IPS-NIHi7 (cell line): ENCODE measurements at regions not wholly inside any gene's neighbourhood (a gene's known extent, or its start where the extent isn't known, plus 50 kb on each side); places are given as distances from the start of the nearest gene placed in this dataset.

Experiments used
- DNase-seq: peaks from one replicate; pipeline ENCODE4 v3.0.0; 2012; ENCODE audit warnings: mixed read lengths; ENCODE audit errors: extremely low spot score

GRCh38 chr18:45119876-45120275 is 439.2 kb downstream of the SETBP1 start:
- no peak for DNase-seq

- no peak for DNase-seq
These were observed 440.5 kb downstream of the SETBP1 start for GRCh38 chr18:45121146-45121545.

GRCh38 chr18:45122506-45122905 is 441.8 kb downstream of the SETBP1 start:
- no peak for DNase-seq

- DNase-seq = no peak
These were observed 446.7 kb downstream of the SETBP1 start for GRCh38 chr18:45127405-45127804.

GRCh38 chr18:45133276-45133675 is 452.6 kb downstream of the SETBP1 start:
- DNase-seq = no peak

GRCh38 chr18:45136381-45137086 is 455.8 kb downstream of the SETBP1 start:
- no peak for DNase-seq

DNA sequence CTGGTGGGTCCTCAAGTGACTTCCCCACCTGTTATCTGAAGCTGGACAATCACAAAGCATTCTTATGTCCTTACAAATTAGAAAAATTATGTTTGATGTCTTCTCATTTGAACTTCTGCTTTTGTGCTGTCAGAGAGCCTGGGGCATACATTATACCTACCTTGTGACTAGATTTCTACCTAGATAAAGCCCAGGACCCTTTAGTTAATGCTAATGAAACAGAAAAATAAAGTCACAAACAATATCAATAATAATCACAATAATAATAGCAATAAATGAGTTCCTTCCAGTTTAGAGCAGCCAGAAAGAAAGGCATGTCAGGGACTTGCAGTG is 456.4 kb downstream of the SETBP1 start:
- no peak for DNase-seq

GRCh38 chr18:45139478-45139877 is 458.8 kb downstream of the SETBP1 start:
- DNase-seq = no peak

DNA sequence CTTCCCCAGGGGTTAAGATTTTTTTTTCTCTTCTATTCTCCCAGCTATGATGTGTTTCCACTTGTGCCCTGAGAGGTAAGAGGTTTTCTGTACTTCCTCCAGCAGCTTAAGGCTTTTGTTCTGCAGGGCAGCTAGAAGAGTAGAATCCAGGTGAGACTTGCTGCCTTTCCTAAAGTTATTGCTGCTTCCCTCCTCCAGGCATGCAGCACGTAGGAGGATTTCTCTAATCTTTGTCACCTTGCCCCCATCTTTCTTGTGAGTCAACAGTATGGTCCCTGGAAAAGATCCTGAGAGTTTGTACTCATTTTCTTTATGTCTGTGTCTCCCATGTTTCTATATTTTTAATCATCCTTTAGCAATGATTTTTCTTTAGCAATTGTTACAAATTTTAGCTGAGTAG is 462.2 kb downstream of the SETBP1 start:
- no peak for DNase-seq

DNA sequence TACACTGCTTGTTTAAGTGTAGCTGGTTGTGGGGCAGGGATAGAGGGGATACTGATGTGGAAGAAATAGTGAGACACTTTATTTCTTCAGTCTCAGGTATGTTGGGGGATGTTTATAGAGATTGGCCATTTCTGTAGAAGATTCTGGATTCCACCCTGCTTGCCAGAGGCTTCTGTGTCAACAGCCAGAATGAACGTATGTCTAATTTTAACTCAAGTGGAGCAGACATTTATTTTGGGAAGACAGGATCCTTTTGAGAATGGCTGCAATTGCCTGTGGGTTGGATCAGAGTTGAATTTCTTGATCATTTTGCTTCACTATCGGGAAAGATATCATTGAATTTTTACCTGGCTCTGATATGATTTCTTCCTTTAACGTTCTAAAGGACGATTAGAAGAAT is 465.6 kb upstream of the SLC14A2 start:
- DNase-seq = no peak

DNA sequence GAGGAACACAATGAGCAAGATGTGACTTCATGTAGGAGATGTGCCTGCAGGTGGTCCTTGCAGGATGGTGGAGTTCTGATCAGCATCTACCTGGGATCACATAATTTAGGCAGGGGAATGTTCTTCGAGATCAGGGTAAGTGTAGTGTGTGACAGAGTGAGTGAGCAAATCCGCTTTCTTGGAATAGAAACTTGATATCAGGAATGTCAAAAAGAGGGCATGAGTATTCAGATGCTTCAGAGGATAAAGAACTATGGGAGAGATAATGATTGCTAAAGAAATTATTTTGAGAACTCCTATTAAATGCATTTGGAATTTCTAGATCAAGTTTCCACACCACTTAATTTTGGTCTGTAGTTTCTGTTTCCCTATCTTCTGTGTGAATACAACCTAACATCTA is 463.6 kb upstream of the SLC14A2 start:
- DNase-seq = no peak

DNA sequence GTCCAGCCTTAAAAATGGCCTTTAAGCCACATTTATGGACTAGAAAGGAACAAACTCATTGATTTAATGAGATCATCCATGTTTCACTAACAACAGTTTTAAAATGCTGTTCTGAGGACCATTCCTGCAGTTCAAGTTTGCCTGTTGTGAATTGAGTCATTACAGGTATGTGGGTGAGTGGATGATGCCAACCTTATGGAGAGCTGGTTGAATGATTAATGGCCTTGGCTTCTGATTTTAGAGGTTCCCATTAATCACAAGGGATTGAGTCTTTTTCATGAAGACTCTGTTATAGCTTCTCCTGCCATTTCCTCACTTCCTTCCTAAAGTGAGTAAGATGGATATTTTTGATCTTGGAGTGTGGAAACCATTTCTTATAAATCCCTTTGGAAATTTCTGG is 459.8 kb upstream of the SLC14A2 start:
- DNase-seq = no peak

DNA sequence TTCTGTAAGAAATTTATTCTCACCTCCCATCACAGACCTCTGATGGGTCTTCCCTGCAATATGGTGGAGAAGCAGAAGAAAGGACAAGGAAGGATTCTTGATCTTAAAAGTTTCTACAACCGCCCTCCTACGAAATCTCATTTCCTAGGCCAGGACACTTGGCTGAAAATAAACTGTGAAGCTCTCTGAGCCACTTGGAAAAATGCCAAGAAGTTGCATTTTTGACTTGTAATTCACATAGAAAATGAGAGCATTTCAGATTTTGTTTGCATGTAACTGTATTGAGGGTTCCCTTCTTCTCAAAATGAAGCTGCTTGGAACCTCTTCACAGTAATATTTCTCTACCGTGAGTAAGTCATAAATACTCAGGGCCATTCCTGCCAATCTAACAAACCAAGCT is 458.3 kb upstream of the SLC14A2 start:
- DNase-seq = no peak

GRCh38 chr18:45157576-45157975 is 457.7 kb upstream of the SLC14A2 start:
- DNase-seq = no peak

DNA sequence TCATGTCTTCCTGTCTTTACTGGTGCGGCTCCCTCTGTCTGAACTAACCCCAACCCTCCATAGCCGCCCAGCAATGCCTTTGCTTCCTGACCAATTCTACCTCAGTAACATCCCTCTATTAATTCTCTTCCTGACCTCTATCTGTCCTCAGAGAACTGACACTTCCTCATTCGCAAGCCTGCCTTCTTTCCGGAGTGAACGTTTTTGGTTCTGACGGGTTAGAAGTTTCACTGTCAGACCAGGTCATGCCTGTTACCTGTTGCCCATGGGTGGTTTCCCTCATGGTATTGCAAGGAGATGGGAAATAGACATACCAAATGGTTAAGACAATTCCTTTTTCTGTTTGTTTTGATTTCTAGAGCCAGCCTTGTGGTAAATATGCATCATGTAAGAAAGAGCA is 453.4 kb upstream of the SLC14A2 start:
- no peak for DNase-seq

GRCh38 chr18:45163871-45164270 is 451.4 kb upstream of the SLC14A2 start:
- no peak for DNase-seq

GRCh38 chr18:45164551-45164950 is 450.7 kb upstream of the SLC14A2 start:
- no peak for DNase-seq

- DNase-seq = no peak
These were observed 450.0 kb upstream of the SLC14A2 start for GRCh38 chr18:45165176-45165713.

GRCh38 chr18:45165871-45166270 is 449.4 kb upstream of the SLC14A2 start:
- no peak for DNase-seq

DNA sequence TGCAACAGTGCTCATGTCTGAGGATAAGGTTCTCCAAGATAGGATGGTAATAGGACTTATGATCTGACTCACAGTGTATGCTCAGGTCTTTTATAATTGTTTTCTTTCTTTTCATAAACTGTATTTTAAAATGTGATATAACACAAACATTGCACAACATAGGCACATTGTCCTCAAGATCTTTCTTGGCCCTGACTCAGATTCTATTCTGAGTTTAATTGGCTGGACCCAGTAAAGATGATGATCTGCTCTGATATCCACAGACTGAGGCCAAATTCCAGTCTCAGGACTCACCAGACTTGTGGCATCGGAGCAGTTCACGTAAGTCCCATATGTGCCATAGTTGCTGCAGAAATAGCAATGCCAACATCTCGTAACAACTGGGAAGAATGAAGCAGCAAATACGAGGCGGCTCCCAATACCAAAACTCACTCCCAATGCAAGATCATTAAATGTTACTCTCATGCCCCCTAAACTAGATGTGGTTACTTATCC is 448.9 kb upstream of the SLC14A2 start:
- DNase-seq = no peak

- DNase-seq = no peak
These were observed 448.3 kb upstream of the SLC14A2 start for GRCh38 chr18:45166836-45167551.

DNA sequence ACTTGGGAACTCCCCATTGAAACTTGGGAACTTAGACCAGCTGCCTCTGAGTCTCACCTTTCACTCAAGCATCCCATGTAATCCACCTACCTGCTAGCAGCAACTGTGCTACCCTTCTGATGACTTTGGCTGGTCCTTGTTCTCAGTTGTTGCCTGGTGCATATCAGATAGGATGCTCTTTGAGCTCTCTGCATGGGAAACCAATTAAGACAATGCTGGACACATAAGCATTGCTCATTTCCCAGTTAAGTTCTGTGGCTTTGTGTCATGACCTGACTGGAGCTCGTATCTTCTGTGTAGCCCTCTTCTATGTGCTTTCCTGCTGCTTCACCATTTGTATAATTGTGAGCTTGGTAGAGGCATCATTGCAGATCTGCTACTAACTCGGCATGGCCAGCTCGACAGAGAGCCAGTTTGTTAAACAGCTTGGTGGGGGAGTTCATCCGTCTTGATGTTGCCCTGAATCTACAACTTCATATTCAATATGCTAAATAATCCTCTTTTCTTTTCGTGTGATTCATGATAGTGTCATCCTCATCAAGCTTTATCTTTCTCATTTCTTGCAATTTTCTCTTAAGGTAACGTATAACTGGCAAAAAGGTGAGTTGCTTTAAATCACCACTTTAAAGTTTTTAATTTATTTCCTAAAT is 447.5 kb upstream of the SLC14A2 start:
- no peak for DNase-seq
